Ishikawa (cell line): ENCODE measurements at regions not wholly inside any gene's neighbourhood (a gene's known extent, or its start where the extent isn't known, plus 50 kb on each side); places are given as distances from the start of the nearest gene placed in this dataset.

Experiments used
- CEBPB ChIP-seq: IDR thresholded peaks from 2 replicates; pipeline ENCODE4 v1.6.1; 2012
- CREB1 ChIP-seq: IDR thresholded peaks from 2 replicates; pipeline ENCODE4 v1.6.1; 2012; ENCODE audit warnings: low read depth
- EP300 ChIP-seq: IDR thresholded peaks from 2 replicates; pipeline ENCODE4 v1.6.1; 2012; ENCODE audit warnings: borderline replicate concordance
- MAX ChIP-seq: IDR thresholded peaks from 2 replicates; pipeline ENCODE4 v1.6.1; 2012
- RAD21 ChIP-seq: IDR thresholded peaks from 2 replicates; pipeline ENCODE4 v1.6.1; 2012; ENCODE audit warnings: low read depth
- TAF1 ChIP-seq: IDR thresholded peaks from 2 replicates; pipeline ENCODE4 v1.6.1; 2012; ENCODE audit warnings: low read depth, mild to moderate bottlenecking
- TEAD4 ChIP-seq: IDR thresholded peaks from 2 replicates; pipeline ENCODE4 v1.6.1; 2012
- YY1 ChIP-seq: IDR thresholded peaks from 2 replicates; pipeline ENCODE4 v1.6.1; 2012; ENCODE audit warnings: low read depth
- ZBTB7A ChIP-seq: IDR thresholded peaks from 2 replicates; pipeline ENCODE4 v1.6.1; 2012; ENCODE audit warnings: low read depth
- TF ChIP-seq, protein P1 (sequence below): IDR thresholded peaks from 2 replicates; pipeline ENCODE4 v1.6.1; 2012; ENCODE audit warnings: low read depth, mild to moderate bottlenecking

DNA sequence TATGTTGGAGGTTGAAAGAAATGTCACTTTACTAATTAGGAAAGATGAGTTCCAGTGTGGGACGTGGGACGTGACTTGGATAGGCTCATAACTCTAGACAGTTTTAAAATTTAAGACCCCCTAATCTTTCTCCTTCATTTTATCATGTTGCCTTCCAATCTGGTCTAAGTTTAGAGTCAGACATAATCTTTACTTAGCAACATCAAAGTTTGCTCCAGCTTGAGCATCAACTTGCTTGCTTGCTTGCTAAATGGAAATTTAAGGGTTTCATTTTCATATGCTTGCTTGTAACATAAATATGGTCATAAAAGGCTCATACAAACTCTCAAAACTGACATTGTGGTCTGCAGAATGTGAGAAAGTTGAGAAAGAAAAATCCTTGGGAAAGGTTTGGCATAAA is 428.9 kb downstream of the EPHA4 start:
- TF ChIP-seq, protein P1, sequence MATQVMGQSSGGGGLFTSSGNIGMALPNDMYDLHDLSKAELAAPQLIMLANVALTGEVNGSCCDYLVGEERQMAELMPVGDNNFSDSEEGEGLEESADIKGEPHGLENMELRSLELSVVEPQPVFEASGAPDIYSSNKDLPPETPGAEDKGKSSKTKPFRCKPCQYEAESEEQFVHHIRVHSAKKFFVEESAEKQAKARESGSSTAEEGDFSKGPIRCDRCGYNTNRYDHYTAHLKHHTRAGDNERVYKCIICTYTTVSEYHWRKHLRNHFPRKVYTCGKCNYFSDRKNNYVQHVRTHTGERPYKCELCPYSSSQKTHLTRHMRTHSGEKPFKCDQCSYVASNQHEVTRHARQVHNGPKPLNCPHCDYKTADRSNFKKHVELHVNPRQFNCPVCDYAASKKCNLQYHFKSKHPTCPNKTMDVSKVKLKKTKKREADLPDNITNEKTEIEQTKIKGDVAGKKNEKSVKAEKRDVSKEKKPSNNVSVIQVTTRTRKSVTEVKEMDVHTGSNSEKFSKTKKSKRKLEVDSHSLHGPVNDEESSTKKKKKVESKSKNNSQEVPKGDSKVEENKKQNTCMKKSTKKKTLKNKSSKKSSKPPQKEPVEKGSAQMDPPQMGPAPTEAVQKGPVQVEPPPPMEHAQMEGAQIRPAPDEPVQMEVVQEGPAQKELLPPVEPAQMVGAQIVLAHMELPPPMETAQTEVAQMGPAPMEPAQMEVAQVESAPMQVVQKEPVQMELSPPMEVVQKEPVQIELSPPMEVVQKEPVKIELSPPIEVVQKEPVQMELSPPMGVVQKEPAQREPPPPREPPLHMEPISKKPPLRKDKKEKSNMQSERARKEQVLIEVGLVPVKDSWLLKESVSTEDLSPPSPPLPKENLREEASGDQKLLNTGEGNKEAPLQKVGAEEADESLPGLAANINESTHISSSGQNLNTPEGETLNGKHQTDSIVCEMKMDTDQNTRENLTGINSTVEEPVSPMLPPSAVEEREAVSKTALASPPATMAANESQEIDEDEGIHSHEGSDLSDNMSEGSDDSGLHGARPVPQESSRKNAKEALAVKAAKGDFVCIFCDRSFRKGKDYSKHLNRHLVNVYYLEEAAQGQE, result no peak
- TF ChIP-seq EP300, result no peak
- TF ChIP-seq ZBTB7A, result no peak
- TF ChIP-seq MAX, result no peak
- TF ChIP-seq CREB1, result no peak
- no peak for TF ChIP-seq RAD21
- TF ChIP-seq TAF1, result no peak
- no peak for TF ChIP-seq CEBPB
- TF ChIP-seq YY1, result no peak
- TF ChIP-seq TEAD4, result no peak
